NCI-H187 treated with DMSO at 0.1 percent for 48 hours (cell line): ENCODE measurements at regions not wholly inside any gene's neighbourhood (a gene's known extent, or its start where the extent isn't known, plus 50 kb on each side); places are given as distances from the start of the nearest gene placed in this dataset.

Experiments used
- DNase-seq: peaks from one replicate; lab custom pipeline; 2025; lab: John Stamatoyannopoulos, UW

- DNase-seq = no peak
These were observed 103.8 kb downstream of the ADSS2 start for GRCh38 chr1:244347942-244348341.

DNA sequence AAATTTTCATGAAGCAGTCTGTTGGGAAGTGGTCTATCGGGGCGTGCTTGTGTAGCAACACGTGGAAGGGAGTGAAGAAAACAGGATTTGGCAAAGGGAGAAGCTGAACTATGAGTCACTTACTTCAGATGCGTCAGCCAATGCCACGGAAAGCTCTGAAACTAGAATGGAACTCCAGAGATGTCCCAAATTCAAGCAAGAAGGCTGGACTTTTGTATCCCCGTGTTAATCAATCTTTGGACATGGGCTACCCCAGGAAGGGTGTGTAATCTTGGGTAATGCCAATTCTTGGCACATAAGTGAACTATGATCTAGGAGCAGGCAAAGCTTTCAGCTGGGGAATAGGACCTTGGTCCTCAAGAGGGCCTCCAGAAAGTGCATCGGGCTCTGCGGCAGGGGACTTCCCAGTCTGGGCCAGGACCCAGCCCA, 102.6 kb downstream of the ADSS2 start:
- no peak for DNase-seq

DNA sequence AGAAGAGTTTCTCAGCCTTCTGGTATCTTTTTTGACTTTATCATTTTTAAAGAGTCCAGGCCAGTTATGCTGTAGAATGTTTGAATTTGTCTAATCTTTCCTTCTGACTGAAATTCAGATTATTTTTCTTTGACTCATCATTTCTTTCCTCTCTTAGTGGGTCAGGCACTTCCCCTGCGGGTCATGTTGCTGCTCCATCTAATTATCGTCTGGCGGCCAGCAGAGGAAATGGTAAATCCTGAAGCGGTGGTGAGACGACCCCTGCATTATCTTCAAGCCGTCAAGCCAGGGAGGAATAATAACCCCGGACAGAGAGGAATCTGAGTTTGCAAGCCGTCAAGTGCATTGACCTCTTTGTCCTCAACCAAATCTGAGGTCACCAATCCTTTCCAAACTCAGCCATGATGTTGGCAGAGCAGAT, 102.1 kb downstream of the ADSS2 start:
- DNase-seq = no peak

- no peak for DNase-seq
These were observed 101.7 kb downstream of the ADSS2 start for GRCh38 chr1:244350027-244350426.

GRCh38 chr1:244352156-244352830, 99.4 kb downstream of the ADSS2 start:
- DNase-seq = no peak

DNA sequence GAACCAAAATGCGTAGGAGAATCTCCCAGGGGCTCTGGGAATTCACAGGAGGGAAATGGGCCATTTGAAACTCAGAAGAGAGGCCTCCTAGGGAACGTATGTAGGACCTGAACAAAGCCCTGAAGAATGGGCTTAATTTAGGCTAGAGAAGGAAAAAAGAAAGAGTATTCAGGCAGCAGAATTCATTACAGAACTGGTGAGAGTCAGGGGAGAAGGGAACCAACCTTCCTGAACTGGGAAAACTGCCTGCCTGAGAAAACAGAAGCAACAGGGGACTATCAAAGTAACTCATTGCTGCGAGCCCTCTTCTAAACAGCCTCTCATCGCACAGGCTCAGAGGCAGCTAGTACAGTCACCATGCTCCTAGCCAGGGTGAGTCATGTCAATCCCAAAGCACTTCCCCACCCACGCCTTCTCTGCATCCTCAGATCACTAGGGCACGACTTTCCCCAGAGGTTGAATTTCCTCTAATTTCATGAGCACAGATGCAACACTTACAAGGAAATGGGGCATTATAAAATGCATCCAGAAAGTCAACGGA, 98.1 kb downstream of the ADSS2 start:
- no peak for DNase-seq

DNA sequence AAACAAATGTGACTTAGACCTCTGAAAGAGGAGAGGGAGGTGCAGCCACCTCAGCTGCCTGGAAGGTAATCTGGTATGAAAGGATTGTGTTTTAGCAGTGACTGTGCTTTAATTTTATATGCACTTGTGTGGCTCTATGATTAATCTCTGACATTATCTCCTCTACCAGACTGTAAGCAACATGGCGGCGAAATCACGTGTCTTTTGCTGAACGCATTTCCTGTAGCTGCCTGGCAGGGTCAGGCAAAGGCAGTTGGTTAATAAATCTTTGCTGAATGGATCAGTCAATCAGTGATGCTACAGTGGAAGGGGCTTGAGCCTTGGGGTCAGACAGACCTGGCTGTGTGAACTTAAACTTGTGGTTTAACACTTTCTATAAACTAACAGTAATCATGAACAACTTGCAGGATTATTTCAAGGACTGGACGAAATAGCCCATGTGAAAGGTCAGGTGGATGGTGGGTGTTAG, 96.9 kb downstream of the ADSS2 start:
- no peak for DNase-seq

- no peak for DNase-seq
These were observed 95.3 kb downstream of the ADSS2 start for GRCh38 chr1:244356376-244356775.
